LoVo (cell line): ENCODE measurements at regions not wholly inside any gene's neighbourhood (a gene's known extent, or its start where the extent isn't known, plus 50 kb on each side); places are given as distances from the start of the nearest gene placed in this dataset.

Experiments
- DNase-seq: peaks from one replicate; pipeline ENCODE4 v3.0.0-alpha.2; 2016; ENCODE audit warnings: low spot score

DNA sequence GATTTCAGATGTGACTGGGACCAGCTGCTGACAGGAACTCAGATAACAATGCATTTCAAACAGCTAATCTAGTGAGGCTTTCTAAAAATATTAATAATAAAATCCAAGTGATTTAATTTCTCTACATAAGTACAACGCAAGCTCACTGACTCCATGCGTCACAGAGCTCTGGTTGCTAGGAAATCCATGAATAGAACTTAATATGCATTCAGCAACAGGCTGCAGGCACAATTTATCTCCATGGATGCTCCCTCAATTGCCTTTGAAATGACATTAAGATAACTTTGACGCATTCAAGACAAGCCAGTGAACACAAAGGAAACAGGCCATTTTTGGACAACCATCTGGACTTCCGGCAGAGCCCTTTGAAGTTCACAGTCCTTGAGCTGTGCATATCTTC, 118.7 kb upstream of the COL1A2 start:
- DNase-seq, result no peak

DNA sequence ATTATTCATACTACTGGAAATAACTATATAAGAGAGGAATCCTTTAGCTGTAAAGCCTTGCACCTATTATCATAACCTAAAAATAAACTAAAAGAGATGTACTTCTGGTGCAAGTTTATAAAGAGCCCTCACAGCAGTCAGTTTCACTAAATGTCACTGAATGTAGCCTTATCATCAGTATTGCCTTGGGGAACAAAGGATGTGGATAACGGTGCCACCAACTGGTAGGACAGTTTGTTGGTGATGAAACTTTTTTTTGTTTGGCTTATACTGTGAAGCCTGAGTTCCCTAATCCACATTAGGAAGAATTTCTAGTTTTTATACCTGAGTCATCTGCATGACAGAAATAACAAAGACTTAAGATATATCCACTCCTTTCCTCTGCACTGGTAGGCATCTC, 117.9 kb upstream of the COL1A2 start:
- no peak for DNase-seq

GRCh38 chr7:94277236-94277635, 117.5 kb upstream of the COL1A2 start:
- no peak for DNase-seq

DNA sequence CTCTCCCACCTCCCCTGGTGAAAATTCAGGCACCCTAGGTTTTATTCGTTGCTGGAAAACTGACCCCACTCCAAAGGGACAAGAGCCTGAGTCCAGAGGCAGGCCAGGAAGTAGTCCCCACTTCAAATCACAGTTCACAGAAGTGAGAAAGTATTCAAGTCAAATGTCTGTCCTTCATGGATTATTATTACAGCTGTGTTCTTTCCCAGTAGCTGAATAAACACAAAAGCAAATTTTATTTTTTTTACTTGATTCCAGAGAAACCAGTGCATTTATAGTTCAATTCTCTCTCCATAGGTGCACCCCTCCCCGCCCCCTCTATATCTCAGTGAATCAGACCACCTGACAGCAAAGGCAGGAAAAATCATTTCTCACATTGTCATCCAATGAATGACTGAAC, 113.8 kb upstream of the COL1A2 start:
- no peak for DNase-seq

DNA sequence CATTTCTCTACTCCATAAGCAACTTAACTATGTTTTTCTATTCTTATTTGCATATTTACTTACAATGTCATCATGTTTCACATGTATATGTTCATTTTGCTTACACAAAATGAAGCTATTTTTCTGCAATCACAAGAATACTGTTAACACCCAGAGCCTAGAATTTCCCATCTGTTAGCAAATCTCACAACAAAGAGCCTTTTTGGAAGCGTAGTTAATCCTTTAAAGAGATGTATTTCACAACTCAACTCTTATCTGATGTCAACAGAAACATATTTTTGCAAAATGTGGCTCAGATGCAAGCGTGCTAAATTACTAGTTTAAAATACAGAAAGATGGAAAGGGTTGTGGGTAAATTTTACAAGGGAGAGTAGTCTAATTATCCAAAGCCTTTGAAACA, 110.6 kb upstream of the COL1A2 start:
- no peak for DNase-seq

GRCh38 chr7:94286111-94286510, 108.6 kb upstream of the COL1A2 start:
- no peak for DNase-seq

- DNase-seq, result no peak
Observed at GRCh38 chr7:94288096-94288495, 106.6 kb upstream of the COL1A2 start.

DNA sequence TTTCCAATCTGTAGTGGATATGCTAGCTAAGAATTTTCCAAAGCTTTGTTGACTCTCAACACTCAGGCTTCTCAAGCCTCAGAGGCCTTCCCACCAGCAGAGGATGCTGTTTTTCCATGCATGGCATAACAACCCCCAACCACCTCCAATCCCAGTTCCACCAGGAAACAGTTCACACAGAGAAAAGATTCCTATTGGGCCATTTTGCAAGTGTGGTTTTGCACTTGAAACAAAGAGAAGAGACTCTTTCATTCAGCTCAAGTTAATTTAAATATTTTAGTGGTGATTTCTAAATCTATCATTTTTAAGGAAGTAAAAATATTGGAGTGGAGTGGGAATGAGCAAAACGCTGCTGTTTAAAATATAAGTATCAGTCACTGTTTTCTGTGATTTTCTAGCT, 105.6 kb upstream of the COL1A2 start:
- peak; percentile 76 for DNase-seq

DNA sequence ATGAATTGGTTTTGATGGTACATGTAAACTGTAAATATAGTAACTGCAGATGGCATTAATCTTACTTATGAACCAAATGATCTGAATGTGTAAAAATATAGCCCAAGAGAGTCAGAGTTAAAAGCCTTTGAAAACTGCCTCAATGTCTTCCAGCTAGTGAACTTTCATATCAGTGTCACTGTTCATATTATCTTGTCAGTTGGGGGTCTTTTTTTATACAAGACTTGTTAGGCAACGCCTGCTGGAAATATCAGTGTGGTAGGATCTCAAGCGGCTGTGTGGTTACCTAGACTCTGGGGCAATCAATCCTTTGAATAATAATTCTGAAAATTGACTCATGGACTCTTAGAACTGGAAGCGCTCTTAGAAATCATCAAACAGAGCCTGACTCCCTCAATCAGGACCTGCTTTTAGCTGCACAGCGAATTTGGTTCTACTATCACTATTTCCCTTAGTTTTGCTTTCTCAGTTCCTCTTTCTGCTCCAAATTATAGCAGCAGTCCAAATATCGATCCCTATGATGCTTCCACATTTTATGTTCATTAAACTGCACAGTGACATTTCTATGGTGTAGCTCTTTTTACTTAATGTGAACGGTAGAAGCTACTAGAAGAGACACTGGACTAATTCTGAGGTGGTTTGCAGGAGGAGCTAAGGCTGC, 100.1 kb upstream of the COL1A2 start:
- DNase-seq, result no peak

DNA sequence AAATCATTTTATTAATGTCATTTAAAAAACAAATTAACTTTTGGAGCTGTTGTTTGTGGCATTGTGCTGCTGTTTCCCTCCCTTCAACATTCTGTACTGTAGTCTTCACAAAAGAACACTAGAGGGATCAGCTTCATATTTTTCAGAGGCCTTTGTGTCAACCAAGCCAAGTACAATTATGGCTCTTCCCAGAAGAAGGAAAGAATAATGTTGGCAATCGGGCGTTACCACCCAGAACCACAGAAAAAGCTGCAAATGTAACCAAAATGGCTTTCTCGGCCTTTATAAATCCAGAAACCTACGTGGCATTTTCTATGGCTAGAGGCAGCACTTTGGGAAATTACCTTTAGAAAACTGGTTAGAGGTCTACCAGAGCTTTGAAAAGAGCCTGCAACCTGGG, 98.8 kb upstream of the COL1A2 start:
- no peak for DNase-seq

GRCh38 chr7:94296881-94297280, 97.8 kb upstream of the COL1A2 start:
- no peak for DNase-seq

- DNase-seq, result peak; percentile 20
Observed at GRCh38 chr7:94297397-94297838, 97.3 kb upstream of the COL1A2 start.

- DNase-seq, result no peak
Observed at GRCh38 chr7:94298943-94299342, 95.8 kb upstream of the COL1A2 start.

GRCh38 chr7:94300176-94300835, 94.4 kb upstream of the COL1A2 start:
- DNase-seq, result no peak

- DNase-seq, result peak; percentile 90
Observed at GRCh38 chr7:94301024-94301586, 93.6 kb upstream of the COL1A2 start.

DNA sequence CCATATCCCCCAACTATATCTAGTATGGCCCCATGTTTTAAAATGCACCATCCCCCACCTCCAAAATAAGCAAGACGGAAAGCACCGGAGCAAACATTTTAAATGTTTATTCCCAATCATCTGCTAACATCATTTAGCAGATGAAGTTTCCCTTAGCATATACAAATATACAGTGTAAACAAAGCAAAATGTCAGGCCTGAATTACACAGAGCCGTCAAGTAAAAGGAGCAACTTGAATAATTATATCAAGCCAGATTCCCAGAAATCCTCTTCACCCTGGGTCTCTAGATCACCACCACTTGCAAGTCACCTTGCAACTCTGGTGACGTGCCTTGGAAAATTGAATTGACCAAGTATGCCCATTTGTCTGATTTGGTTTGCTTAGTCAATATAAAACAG, 91.6 kb upstream of the COL1A2 start:
- DNase-seq, result no peak

GRCh38 chr7:94303695-94304094, 91.0 kb upstream of the COL1A2 start:
- no peak for DNase-seq

- no peak for DNase-seq
Observed at GRCh38 chr7:94304878-94305277, 89.8 kb upstream of the COL1A2 start.

- no peak for DNase-seq
Observed at GRCh38 chr7:94305836-94306235, 88.9 kb upstream of the COL1A2 start.

GRCh38 chr7:94307399-94308048, 87.2 kb upstream of the COL1A2 start:
- DNase-seq, result no peak

DNA sequence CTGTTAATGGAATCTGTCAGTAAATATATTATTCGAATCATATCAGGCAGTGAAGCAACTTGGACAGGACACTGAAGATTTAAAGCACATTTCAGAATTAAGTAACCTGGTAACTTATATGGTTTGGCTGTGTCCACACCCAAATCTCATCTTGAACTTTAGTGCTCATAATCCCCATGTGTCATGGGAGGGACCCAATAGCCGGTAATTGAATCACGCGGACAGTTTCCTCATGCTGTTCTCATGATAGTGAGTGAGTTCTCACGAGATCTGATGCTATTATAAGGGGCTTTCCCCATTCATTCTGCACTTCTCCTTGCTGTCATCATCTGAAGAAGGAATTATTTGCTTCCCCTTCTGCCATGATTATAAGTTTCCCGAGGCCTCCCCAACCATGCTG, 83.2 kb upstream of the COL1A2 start:
- no peak for DNase-seq

DNA sequence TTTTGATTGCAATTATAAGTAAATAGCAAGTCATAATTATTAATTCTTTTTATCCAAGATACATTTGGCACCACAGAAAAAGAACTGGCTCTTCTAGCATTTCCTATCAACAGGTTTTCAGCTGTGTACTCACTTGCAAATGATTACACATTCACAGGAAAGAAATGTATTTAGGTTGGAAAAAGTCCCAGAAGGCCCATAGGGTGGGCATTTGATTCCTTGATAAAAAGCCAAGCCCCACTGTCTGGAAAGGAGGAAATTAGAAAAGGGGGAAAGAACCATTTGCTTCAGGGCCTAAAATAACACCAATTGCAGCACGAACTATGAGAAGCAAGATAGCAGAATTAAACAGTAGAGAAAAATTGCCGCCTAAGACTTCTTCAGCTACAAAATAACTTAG, 80.8 kb upstream of the COL1A2 start:
- DNase-seq, result no peak
